IMR-90 (cell line): ENCODE measurements at regions not wholly inside any gene's neighbourhood (a gene's known extent, or its start where the extent isn't known, plus 50 kb on each side); places are given as distances from the start of the nearest gene placed in this dataset.

Source experiments
- BHLHE40 ChIP-seq: fragments of 150-350 bp; IDR thresholded peaks from 2 replicates; pipeline ENCODE4 v1.6.1; 2016; ENCODE audit warnings: mild to moderate bottlenecking, low read depth, low read length
- CEBPB ChIP-seq: IDR thresholded peaks from 2 replicates; pipeline ENCODE4 v1.6.1; 2012; ENCODE audit warnings: low read depth, low read length, improper control_type of control experiment
- CHD1 ChIP-seq: IDR thresholded peaks from 2 replicates; pipeline ENCODE4 v1.6.1; 2012; ENCODE audit warnings: low read depth, low read length, improper control_type of control experiment
- FOS ChIP-seq: fragments of 150-350 bp; IDR thresholded peaks from 2 replicates; pipeline ENCODE4 v1.6.1; 2016; ENCODE audit warnings: low read depth, low read length
- MAFK ChIP-seq: IDR thresholded peaks from 2 replicates; pipeline ENCODE4 v1.6.1; 2012; ENCODE audit warnings: low read depth, low read length, improper control_type of control experiment
- MXI1 ChIP-seq: IDR thresholded peaks from 2 replicates; pipeline ENCODE4 v1.6.1; 2012; ENCODE audit warnings: low read depth, mild to moderate bottlenecking, low read length, moderate library complexity, borderline replicate concordance
- POLR2A ChIP-seq: IDR thresholded peaks from 2 replicates; pipeline ENCODE4 v1.6.1; 2012; ENCODE audit warnings: mild to moderate bottlenecking, low read depth, low read length
- RAD21 ChIP-seq: IDR thresholded peaks from 2 replicates; pipeline ENCODE4 v1.6.1; 2012; ENCODE audit warnings: low read length, improper control_type of control experiment
- RCOR1 ChIP-seq: IDR thresholded peaks from 2 replicates; pipeline ENCODE4 v1.6.1; 2012; ENCODE audit warnings: mild to moderate bottlenecking, low read length, improper control_type of control experiment; ENCODE audit not compliant: insufficient replicate concordance
- RFX5 ChIP-seq: IDR thresholded peaks from 2 replicates; pipeline ENCODE4 v1.8.0; 2012; ENCODE audit warnings: low read depth, mild to moderate bottlenecking, low read length, moderate library complexity
- SMC3 ChIP-seq: fragments of 150-350 bp; IDR thresholded peaks from 2 replicates; pipeline ENCODE4 v1.6.1; 2016; ENCODE audit warnings: low read depth, mild to moderate bottlenecking, antibody characterized with exemption, low read length, moderate library complexity
- TF ChIP-seq, protein P1 (sequence below): conservative IDR thresholded peaks from 2 replicates; pipeline ENCODE4 v1.5.1; 2012; ENCODE audit warnings: mild to moderate bottlenecking, low read depth, low read length, improper control_type of control experiment
- TF ChIP-seq, protein P2 (sequence below): fragments of 150-350 bp; IDR thresholded peaks from 2 replicates; pipeline ENCODE4 v1.6.1; 2017; ENCODE audit warnings: mild to moderate bottlenecking, antibody characterized with exemption, low read length, low read depth
- TF ChIP-seq, protein P3 (sequence below): fragments of 150-350 bp; IDR thresholded peaks from 2 replicates; pipeline ENCODE4 v1.6.1; 2016; ENCODE audit warnings: low read depth, mild to moderate bottlenecking, low read length, moderate library complexity, borderline replicate concordance

DNA sequence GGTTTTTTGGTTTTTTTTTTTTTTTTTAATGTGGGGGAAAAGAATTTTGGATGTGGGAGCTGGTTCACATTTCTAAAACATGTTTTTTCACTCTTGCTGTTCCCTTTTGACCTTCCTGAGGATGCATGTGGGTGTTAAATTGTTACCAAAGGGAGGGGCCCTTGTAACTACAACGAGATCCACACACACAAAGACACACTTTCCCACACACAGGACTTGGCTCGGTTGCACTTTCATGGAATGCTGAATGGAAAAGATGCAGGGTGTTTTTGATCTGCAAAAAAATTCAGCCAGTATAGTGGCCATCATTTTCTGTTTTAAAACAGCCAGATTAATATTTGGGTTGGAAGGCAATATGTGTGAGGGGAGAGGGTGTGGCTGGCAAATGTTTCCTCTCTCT lies 576.9 kb downstream of the EBF1 start:
- TF ChIP-seq, protein P1, sequence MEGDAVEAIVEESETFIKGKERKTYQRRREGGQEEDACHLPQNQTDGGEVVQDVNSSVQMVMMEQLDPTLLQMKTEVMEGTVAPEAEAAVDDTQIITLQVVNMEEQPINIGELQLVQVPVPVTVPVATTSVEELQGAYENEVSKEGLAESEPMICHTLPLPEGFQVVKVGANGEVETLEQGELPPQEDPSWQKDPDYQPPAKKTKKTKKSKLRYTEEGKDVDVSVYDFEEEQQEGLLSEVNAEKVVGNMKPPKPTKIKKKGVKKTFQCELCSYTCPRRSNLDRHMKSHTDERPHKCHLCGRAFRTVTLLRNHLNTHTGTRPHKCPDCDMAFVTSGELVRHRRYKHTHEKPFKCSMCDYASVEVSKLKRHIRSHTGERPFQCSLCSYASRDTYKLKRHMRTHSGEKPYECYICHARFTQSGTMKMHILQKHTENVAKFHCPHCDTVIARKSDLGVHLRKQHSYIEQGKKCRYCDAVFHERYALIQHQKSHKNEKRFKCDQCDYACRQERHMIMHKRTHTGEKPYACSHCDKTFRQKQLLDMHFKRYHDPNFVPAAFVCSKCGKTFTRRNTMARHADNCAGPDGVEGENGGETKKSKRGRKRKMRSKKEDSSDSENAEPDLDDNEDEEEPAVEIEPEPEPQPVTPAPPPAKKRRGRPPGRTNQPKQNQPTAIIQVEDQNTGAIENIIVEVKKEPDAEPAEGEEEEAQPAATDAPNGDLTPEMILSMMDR: no peak
- TF ChIP-seq POLR2A: no peak
- no peak for TF ChIP-seq SMC3
- TF ChIP-seq, protein P2, sequence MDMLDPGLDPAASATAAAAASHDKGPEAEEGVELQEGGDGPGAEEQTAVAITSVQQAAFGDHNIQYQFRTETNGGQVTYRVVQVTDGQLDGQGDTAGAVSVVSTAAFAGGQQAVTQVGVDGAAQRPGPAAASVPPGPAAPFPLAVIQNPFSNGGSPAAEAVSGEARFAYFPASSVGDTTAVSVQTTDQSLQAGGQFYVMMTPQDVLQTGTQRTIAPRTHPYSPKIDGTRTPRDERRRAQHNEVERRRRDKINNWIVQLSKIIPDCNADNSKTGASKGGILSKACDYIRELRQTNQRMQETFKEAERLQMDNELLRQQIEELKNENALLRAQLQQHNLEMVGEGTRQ: no peak
- TF ChIP-seq RCOR1: no peak
- TF ChIP-seq RFX5: no peak
- no peak for TF ChIP-seq MXI1
- no peak for TF ChIP-seq CEBPB
- TF ChIP-seq CHD1: no peak
- TF ChIP-seq, protein P3, sequence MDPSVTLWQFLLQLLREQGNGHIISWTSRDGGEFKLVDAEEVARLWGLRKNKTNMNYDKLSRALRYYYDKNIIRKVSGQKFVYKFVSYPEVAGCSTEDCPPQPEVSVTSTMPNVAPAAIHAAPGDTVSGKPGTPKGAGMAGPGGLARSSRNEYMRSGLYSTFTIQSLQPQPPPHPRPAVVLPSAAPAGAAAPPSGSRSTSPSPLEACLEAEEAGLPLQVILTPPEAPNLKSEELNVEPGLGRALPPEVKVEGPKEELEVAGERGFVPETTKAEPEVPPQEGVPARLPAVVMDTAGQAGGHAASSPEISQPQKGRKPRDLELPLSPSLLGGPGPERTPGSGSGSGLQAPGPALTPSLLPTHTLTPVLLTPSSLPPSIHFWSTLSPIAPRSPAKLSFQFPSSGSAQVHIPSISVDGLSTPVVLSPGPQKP: no peak
- no peak for TF ChIP-seq BHLHE40
- no peak for TF ChIP-seq FOS
- TF ChIP-seq MAFK: no peak
- TF ChIP-seq RAD21: no peak
